HG02678 (cell line): ENCODE measurements at regions not wholly inside any gene's neighbourhood (a gene's known extent, or its start where the extent isn't known, plus 50 kb on each side); places are given as distances from the start of the nearest gene placed in this dataset.
"Not testable (repeated sequence)": the region's sequence is repeated elsewhere in the genome, so short reads cannot be mapped to it uniquely, and the experiment has no call there.

ENCODE experiments used
- ATAC-seq: cut with Tn5 transposase; IDR thresholded peaks from one replicate; pipeline ENCODE4 v1.9.1; 2021; ENCODE audit warnings: mild to moderate bottlenecking, moderate library complexity; ENCODE audit not compliant: unreplicated experiment

- ATAC-seq = not testable (repeated sequence)
Measured at GRCh38 chrX:84856791-84857190, 146.9 kb upstream of the APOOL start.

- ATAC-seq = not testable (repeated sequence)
Measured at GRCh38 chrX:84858771-84859170, 144.9 kb upstream of the APOOL start.

- ATAC-seq = no peak
Measured at GRCh38 chrX:84865113-84865512, 138.6 kb upstream of the APOOL start.

DNA sequence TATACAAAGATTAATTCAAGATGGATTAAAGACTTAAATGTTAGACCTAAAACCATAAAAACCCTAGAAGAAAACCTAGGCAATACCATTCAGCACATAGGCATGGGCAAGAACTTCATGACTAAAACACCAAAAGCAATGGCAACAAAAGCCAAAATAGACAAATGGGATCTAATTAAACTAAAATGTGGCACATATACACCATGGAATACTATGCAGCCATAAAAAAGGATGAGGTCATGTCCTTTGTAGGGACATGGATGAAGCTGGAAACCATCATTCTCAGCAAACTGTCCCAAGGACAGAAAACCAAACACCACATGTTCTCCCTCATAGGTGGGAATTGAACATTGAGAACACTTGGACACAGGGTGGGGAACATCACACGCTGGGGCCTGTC, 133.4 kb upstream of the APOOL start:
- ATAC-seq = not testable (repeated sequence)

DNA sequence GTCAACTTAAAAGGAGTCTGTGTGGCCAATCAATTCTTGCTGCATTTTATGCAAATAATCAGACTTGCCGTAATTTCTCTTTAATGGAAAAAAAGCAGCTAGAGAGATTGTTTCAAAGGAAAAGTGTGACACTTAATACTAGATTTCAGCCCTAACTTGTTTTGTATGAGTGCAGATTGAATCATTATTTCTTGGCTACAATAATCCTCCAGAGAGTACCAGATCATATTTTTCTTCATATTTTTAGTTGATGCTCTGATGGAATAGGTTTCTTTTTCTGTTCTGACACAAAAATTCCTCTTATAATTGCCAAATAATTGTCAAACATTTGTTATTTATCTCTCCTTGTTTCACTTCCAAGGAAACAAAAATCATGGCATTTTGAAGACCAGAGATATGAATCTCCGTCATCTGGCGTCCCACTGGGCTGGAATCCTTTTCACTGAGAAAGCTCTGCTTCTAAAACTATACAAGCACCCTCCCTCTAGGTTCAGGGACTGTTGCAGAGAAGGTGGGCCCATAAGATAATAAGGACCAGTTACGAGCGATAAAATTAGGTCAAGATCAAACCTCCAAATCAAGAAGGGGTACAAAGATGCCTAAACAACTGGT, 131.4 kb upstream of the APOOL start:
- not testable (repeated sequence) for ATAC-seq

- ATAC-seq = no peak
Measured at GRCh38 chrX:84873176-84873575, 130.5 kb upstream of the APOOL start.

DNA sequence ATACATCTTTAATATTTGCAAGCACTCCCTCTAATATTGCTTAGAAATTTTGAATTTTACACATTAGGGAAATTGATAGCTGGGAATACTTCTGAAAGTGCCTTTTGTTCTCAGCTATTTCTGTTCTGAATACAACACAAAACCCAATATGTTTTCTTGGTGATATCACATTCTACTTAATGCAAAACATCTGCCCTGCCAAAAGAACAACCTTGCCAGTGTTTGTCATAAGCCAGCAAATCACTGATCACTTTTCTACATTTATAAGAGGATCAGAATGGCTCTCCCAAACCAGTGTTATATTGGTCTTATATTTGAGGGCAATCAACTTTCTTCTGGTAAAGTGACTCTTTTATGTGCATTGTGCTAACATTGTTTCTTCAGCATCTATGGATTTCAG, 126.8 kb upstream of the APOOL start:
- ATAC-seq = no peak

GRCh38 chrX:84893897-84894296, 109.8 kb upstream of the APOOL start:
- no peak for ATAC-seq

GRCh38 chrX:84907324-84907968, 96.2 kb upstream of the APOOL start:
- no peak for ATAC-seq

DNA sequence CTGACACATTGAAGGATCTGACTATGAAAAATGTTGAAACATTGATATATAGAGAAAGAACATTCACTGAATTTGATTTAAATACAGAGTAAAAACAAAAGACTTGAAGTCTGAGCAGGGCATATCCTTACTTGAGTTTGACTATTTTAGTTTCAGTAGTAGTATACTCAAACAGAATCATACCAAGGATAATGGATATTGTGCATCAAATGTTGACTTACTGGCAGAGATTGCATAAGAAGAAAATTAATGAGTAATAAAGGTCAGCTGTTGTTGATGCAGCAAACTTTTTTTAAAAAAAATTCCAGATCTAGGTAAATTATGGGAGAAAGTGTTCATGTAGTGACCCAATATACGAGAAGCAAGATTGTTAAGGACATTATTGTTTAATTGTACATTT, 94.5 kb upstream of the APOOL start:
- no peak for ATAC-seq

- ATAC-seq = no peak
Measured at GRCh38 chrX:84924624-84925023, 79.1 kb upstream of the APOOL start.

DNA sequence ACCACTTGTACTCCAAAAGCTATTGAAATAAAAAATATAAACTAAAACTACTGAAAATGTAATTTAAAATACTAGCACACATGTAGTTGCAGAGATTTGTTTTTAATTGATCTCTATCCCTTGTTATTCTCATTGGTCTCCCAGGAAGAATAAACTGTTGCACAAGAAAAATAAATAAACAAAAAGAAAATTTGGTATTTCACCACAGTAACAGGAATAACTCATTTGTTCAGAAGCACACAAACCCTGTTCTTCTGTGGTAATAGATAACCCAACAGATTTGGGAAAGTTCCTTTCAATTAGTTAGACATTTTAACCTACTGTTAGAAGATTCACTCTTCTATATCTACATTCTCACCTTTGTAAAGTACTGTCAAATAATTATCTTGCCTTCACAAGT, 70.9 kb upstream of the APOOL start:
- ATAC-seq = no peak

- no peak for ATAC-seq
Measured at GRCh38 chrX:84933956-84934556, 69.6 kb upstream of the APOOL start.
